ENCODE measurements at regions not wholly inside any gene's neighbourhood (a gene's known extent, or its start where the extent isn't known, plus 50 kb on each side); places are given as distances from the start of the nearest gene placed in this dataset.

DNA sequence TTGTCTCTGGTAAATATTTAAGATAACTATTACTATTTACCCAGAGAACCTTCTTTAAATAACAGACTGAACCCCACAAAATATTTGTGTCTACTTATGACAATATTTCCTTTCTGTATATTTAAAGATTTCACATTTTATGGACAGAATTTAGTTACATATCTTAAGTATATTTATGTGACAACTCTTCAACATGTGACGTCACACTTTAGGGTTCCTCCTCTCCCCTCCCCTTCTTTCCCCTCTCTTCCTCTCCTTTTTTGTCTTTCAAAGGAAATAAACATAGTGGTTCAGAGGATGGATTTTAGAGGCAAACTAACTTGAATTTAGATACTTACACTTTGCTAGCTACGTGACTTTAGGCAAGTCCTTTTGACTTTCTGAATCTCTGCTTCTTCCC, 655.6 kb upstream of the NUDT12 start:
- TF ChIP-seq CTCF (IDR thresholded peaks at IDR 0.05; ENCODE audit: insufficient read depth, low read depth, low read length) (no peak), EZH2 (IDR thresholded peaks at IDR 0.05; ENCODE audit: insufficient read depth, low read length) (no peak)
- Mint-ChIP-seq H3K9me3 (ENCODE audit: unreplicated experiment) (no peaks in the 10 kb centered on the region), H3K4me1 (ENCODE audit: low read depth, unreplicated experiment) (no peaks in the 10 kb centered on the region), H3K4me3 (ENCODE audit: unreplicated experiment) (no peak overlapping the region), H3K27ac (ENCODE audit: unreplicated experiment) (no peak overlapping the region), H3K36me3 (ENCODE audit: low read depth, unreplicated experiment) (no peaks in the 10 kb centered on the region), H3K27me3 (ENCODE audit: low read depth, unreplicated experiment) (no peaks in the 10 kb centered on the region)
- H3K4me3 ChIP-seq (ENCODE audit: insufficient read depth, low read depth, low read length): no peak overlapping the region
- H3K4me2 ChIP-seq (ENCODE audit: low read length): no peak overlapping the region
- no peak overlapping the region for H2AFZ ChIP-seq (ENCODE audit: low read depth, low read length)
- no peaks in the 10 kb centered on the region for H3K4me1 ChIP-seq (ENCODE audit: insufficient read depth, low read length)
- no peak overlapping the region for H3K27ac ChIP-seq (ENCODE audit: low read depth, low read length)
- DNase-seq (ENCODE audit: low read depth) (no peak), FAIRE-seq (no peak)
- H3K9ac ChIP-seq (ENCODE audit: low read length): no peak overlapping the region
- no peaks in the 10 kb centered on the region for H4K20me1 ChIP-seq (ENCODE audit: insufficient read depth, low read length)
- no peaks in the 10 kb centered on the region for H3K36me3 ChIP-seq (ENCODE audit: insufficient read depth, low read length)
- no peaks in the 10 kb centered on the region for H3K27me3 ChIP-seq (ENCODE audit: insufficient read depth, low read length)
- H3K79me2 ChIP-seq (ENCODE audit: insufficient read depth, low read length): no peaks in the 10 kb centered on the region
- no peaks in the 10 kb centered on the region for H3K9me3 ChIP-seq (ENCODE audit: insufficient read depth, low read depth, low read length)

- H3K4me3 Mint-ChIP-seq (ENCODE audit: unreplicated experiment): no peak overlapping the region
- TF ChIP-seq EZH2 (IDR thresholded peaks at IDR 0.05; ENCODE audit: insufficient read depth, low read length): no peak
- no peak for TF ChIP-seq CTCF (IDR thresholded peaks at IDR 0.05; ENCODE audit: insufficient read depth, low read depth, low read length)
- H3K27me3 Mint-ChIP-seq (ENCODE audit: low read depth, unreplicated experiment): no peaks in the 10 kb centered on the region
- Histone ChIP-seq H3K27me3 (ENCODE audit: insufficient read depth, low read length) (no peaks in the 10 kb centered on the region), H3K36me3 (ENCODE audit: insufficient read depth, low read length) (no peaks in the 10 kb centered on the region), H3K9ac (ENCODE audit: low read length) (no peak overlapping the region), H2AFZ (ENCODE audit: low read depth, low read length) (no peak overlapping the region), H4K20me1 (ENCODE audit: insufficient read depth, low read length) (no peaks in the 10 kb centered on the region), H3K79me2 (ENCODE audit: insufficient read depth, low read length) (no peaks in the 10 kb centered on the region), H3K9me3 (ENCODE audit: insufficient read depth, low read depth, low read length) (no peaks in the 10 kb centered on the region), H3K4me1 (ENCODE audit: insufficient read depth, low read length) (no peaks in the 10 kb centered on the region), H3K4me3 (ENCODE audit: insufficient read depth, low read depth, low read length) (no peak overlapping the region), H3K4me2 (ENCODE audit: low read length) (no peak overlapping the region), H3K27ac (ENCODE audit: low read depth, low read length) (no peak overlapping the region)
- H3K4me1 Mint-ChIP-seq (ENCODE audit: low read depth, unreplicated experiment): no peaks in the 10 kb centered on the region
- H3K27ac Mint-ChIP-seq (ENCODE audit: unreplicated experiment): no peak overlapping the region
- no peaks in the 10 kb centered on the region for H3K36me3 Mint-ChIP-seq (ENCODE audit: low read depth, unreplicated experiment)
- DNase-seq (ENCODE audit: low read depth) (no peak), FAIRE-seq (no peak)
- H3K9me3 Mint-ChIP-seq (ENCODE audit: unreplicated experiment): no peaks in the 10 kb centered on the region
These were observed 650.6 kb upstream of the NUDT12 start for GRCh38 chr5:104213216-104213615.

GRCh38 chr5:104199771-104200170, 637.2 kb upstream of the NUDT12 start:
- Mint-ChIP-seq H3K9me3 (ENCODE audit: unreplicated experiment) (no peaks in the 10 kb centered on the region), H3K27ac (ENCODE audit: unreplicated experiment) (no peak overlapping the region), H3K4me1 (ENCODE audit: low read depth, unreplicated experiment) (no peaks in the 10 kb centered on the region), H3K36me3 (ENCODE audit: low read depth, unreplicated experiment) (no peaks in the 10 kb centered on the region), H3K27me3 (ENCODE audit: low read depth, unreplicated experiment) (no peaks in the 10 kb centered on the region), H3K4me3 (ENCODE audit: unreplicated experiment) (no peak overlapping the region)
- H3K9ac ChIP-seq (ENCODE audit: low read length): no peak overlapping the region
- FAIRE-seq (no peak), DNase-seq (ENCODE audit: low read depth) (no peak)
- H3K79me2 ChIP-seq (ENCODE audit: insufficient read depth, low read length): no peaks in the 10 kb centered on the region
- H3K9me3 ChIP-seq (ENCODE audit: insufficient read depth, low read depth, low read length): no peaks in the 10 kb centered on the region
- H3K4me2 ChIP-seq (ENCODE audit: low read length): no peak overlapping the region
- no peak overlapping the region for H3K4me3 ChIP-seq (ENCODE audit: insufficient read depth, low read depth, low read length)
- no peaks in the 10 kb centered on the region for H3K36me3 ChIP-seq (ENCODE audit: insufficient read depth, low read length)
- TF ChIP-seq EZH2 (IDR thresholded peaks at IDR 0.05; ENCODE audit: insufficient read depth, low read length) (no peak), CTCF (IDR thresholded peaks at IDR 0.05; ENCODE audit: insufficient read depth, low read depth, low read length) (no peak)
- no peak overlapping the region for H3K27ac ChIP-seq (ENCODE audit: low read depth, low read length)
- no peaks in the 10 kb centered on the region for H3K27me3 ChIP-seq (ENCODE audit: insufficient read depth, low read length)
- no peaks in the 10 kb centered on the region for H3K4me1 ChIP-seq (ENCODE audit: insufficient read depth, low read length)
- H4K20me1 ChIP-seq (ENCODE audit: insufficient read depth, low read length): no peaks in the 10 kb centered on the region
- H2AFZ ChIP-seq (ENCODE audit: low read depth, low read length): no peak overlapping the region

Measured in astrocyte (in vitro differentiated cells and primary cell).